B cell (primary cell): ENCODE measurements at regions not wholly inside any gene's neighbourhood (a gene's known extent, or its start where the extent isn't known, plus 50 kb on each side); places are given as distances from the start of the nearest gene placed in this dataset.

Experiments used
- ATAC-seq: fragments of 200-7000 bp; cut with Tn5 transposase; one replicate; pipeline ENCODE4 v1.10.0; 2021; ENCODE audit warnings: low read depth, mild to moderate bottlenecking, moderate number of reproducible peaks, moderate library complexity
- CTCF ChIA-PET: fragments of 350-600 bp; sonication (Branson Sonifier 250); formaldehyde crosslinking; loops from one replicate; lab custom pipeline; 2021; ENCODE audit warnings: antibody characterized with exemption, inconsistent platforms; lab: Charles Lee
- POLR2A ChIA-PET: fragments of 350-600 bp; sonication (Branson Sonifier 250); formaldehyde crosslinking; loops from one replicate; lab custom pipeline; 2021; ENCODE audit warnings: antibody characterized with exemption; lab: Charles Lee
- DNase-seq: peaks from one replicate; pipeline ENCODE4 v3.0.0; 2013
- H2AFZ ChIP-seq: 2 replicates; pipeline ENCODE4 v1.6.1; 2012; ENCODE audit warnings: mild to moderate bottlenecking, low read depth, low read length; ENCODE audit not compliant: insufficient read depth, poor library complexity, severe bottlenecking
- H3K27ac ChIP-seq, 2 donors: 1 replicate in 1 of 2; 2 replicates in 1 of 2; pipeline ENCODE4 v1.5.1; 2012 to 2013; ENCODE audit warnings: low read length in 2 of 2, mild to moderate bottlenecking in 2 of 2, moderate library complexity in 1 of 2
- H3K27me3 ChIP-seq, 4 experiments: fragments of 200-600 bp in 1 of 4; sonication (generic) in 1 of 4; replicated peaks in 1 of 4; 1 replicate in 2 of 4; 2 replicates in 2 of 4; pipeline versions ENCODE4 v1.6.1 to v1.7.0; 2013 to 2016; ENCODE audit warnings: low read length in 3 of 4, mild to moderate bottlenecking in 2 of 4, mixed read lengths in 1 of 4, moderate library complexity in 1 of 4; ENCODE audit not compliant: insufficient read depth in 4 of 4, control insufficient read depth in 3 of 4; ENCODE audit errors: control extremely low read depth in 1 of 4
- H3K36me3 ChIP-seq, 2 experiments: replicated peaks in 1 of 2; 1 replicate in 1 of 2; 2 replicates in 1 of 2; pipeline versions ENCODE4 v1.6.1 to v1.7.1; 2013; ENCODE audit warnings: low read length in 1 of 2; ENCODE audit not compliant: insufficient read depth in 2 of 2, control insufficient read depth in 1 of 2; ENCODE audit errors: control extremely low read depth in 1 of 2, extremely low read depth in 1 of 2
- H3K4me1 ChIP-seq, 2 donors: fragments of 200-600 bp in 1 of 2; sonication (generic) in 1 of 2; 1 replicate in 1 of 2; 2 replicates in 1 of 2; pipeline versions ENCODE4 v1.5.1 to v1.6.1; 2013 to 2017; ENCODE audit warnings: low read length in 2 of 2; ENCODE audit not compliant: control insufficient read depth in 2 of 2, insufficient read depth in 2 of 2
- H3K4me2 ChIP-seq: replicated peaks from 2 replicates; pipeline ENCODE3; 2012; ENCODE audit warnings: mild to moderate bottlenecking, low read depth, low read length; ENCODE audit not compliant: poor library complexity, severe bottlenecking
- H3K4me3 ChIP-seq, 5 experiments: fragments of 200-600 bp in 1 of 5; sonication (generic) in 1 of 5; 1 replicate in 3 of 5; 2 replicates in 2 of 5; pipeline versions ENCODE4 v1.5.1 to v1.7.0; 2011 to 2016; ENCODE audit warnings: low read length in 4 of 5, mild to moderate bottlenecking in 4 of 5, low read depth in 2 of 5, control low read depth in 1 of 5, moderate library complexity in 1 of 5; ENCODE audit not compliant: insufficient read depth in 1 of 5; ENCODE audit errors: control extremely low read depth in 1 of 5, extremely low read depth in 1 of 5
- H3K79me2 ChIP-seq: fragments of 200-600 bp; sonication (generic); one replicate; pipeline ENCODE4 v1.6.0; 2016; ENCODE audit warnings: low read length; ENCODE audit not compliant: control insufficient read depth, insufficient read depth
- H3K9ac ChIP-seq: fragments of 200-600 bp; sonication (generic); 2 replicates; pipeline ENCODE4 v1.6.1; 2017; ENCODE audit warnings: mild to moderate bottlenecking, low read length, moderate library complexity
- H3K9me3 ChIP-seq, 3 donors: one replicate each; pipeline versions ENCODE4 v1.6.1 to v1.7.1; 2013; ENCODE audit warnings: low read length in 2 of 3; ENCODE audit not compliant: control insufficient read depth in 2 of 3, insufficient read depth in 1 of 3; ENCODE audit errors: control extremely low read depth in 1 of 3
- H4K20me1 ChIP-seq: 2 replicates; pipeline ENCODE4 v1.6.0; 2012; ENCODE audit warnings: mild to moderate bottlenecking, low read length; ENCODE audit not compliant: insufficient read depth, control insufficient read depth, poor library complexity, severe bottlenecking
- H3K27ac Mint-ChIP-seq: one replicate; pipeline ENCODE4 v1.8.0; 2021; ENCODE audit warnings: mixed read lengths
- H3K27me3 Mint-ChIP-seq: one replicate; pipeline ENCODE4 v1.8.0; 2021; ENCODE audit warnings: mixed read lengths
- H3K4me1 Mint-ChIP-seq: one replicate; pipeline ENCODE4 v1.8.0; 2021; ENCODE audit warnings: mixed read lengths
- H3K4me3 Mint-ChIP-seq: one replicate; pipeline ENCODE4 v1.8.0; 2021; ENCODE audit warnings: mixed read lengths
- H3K9me3 Mint-ChIP-seq: one replicate; pipeline ENCODE4 v1.8.0; 2022; ENCODE audit warnings: mixed read lengths; ENCODE audit not compliant: insufficient read depth
- EZH2 ChIP-seq: IDR thresholded peaks from 2 replicates; pipeline ENCODE4 v1.6.1; 2012; ENCODE audit warnings: borderline replicate concordance, low read depth, mild to moderate bottlenecking, moderate library complexity, low read length; ENCODE audit not compliant: insufficient read depth, poor library complexity, severe bottlenecking
- WGBS: methylation state at CpG from one replicate; pipeline ENCODE4 v1.1.5; 2013; ENCODE audit warnings: missing lambda C conversion rate; ENCODE audit not compliant: insufficient coverage; 5-methylcytosine and 5-hydroxymethylcytosine counted together
- intact Hi-C: fragments of 100-400 bp; cut with micrococcal nuclease; formaldehyde crosslinking; loops from one replicate; pipeline ENCODE4 v1.10.0; 2022
- TF ChIP-seq, protein P1 (sequence below): fragments of 200-600 bp; IDR thresholded peaks from one replicate; pipeline ENCODE4 v1.8.0; 2022; ENCODE audit warnings: antibody characterized with exemption, mild to moderate bottlenecking

GRCh38 chr1:80801695-80802094, 999.0 kb upstream of the ADGRL2 start:
- ATAC-seq: no peak
- Mint-ChIP-seq H3K4me3 (no peak overlapping the region), H3K4me1 (no peaks in the 10 kb centered on the region), H3K27ac (no peak overlapping the region), H3K9me3 (peaks cover 2% of the 10 kb centered on the region), H3K27me3 (no peaks in the 10 kb centered on the region)
- Histone ChIP-seq H3K9ac (no peak overlapping the region), H3K9me3 (no peaks in the 10 kb centered on the region), H3K4me3 (no peak overlapping the region), H3K27me3 (no peaks in the 10 kb centered on the region), H3K36me3 (no peaks in the 10 kb centered on the region), H2AFZ (no peak overlapping the region), H3K4me1 (no peaks in the 10 kb centered on the region), H4K20me1 (no peaks in the 10 kb centered on the region), H3K79me2 (no peaks in the 10 kb centered on the region), H3K27ac (no peak overlapping the region), H3K4me2 (no peak overlapping the region)
- POLR2A ChIA-PET: no interaction called here
- DNase-seq: no peak
- TF ChIP-seq, protein P1, sequence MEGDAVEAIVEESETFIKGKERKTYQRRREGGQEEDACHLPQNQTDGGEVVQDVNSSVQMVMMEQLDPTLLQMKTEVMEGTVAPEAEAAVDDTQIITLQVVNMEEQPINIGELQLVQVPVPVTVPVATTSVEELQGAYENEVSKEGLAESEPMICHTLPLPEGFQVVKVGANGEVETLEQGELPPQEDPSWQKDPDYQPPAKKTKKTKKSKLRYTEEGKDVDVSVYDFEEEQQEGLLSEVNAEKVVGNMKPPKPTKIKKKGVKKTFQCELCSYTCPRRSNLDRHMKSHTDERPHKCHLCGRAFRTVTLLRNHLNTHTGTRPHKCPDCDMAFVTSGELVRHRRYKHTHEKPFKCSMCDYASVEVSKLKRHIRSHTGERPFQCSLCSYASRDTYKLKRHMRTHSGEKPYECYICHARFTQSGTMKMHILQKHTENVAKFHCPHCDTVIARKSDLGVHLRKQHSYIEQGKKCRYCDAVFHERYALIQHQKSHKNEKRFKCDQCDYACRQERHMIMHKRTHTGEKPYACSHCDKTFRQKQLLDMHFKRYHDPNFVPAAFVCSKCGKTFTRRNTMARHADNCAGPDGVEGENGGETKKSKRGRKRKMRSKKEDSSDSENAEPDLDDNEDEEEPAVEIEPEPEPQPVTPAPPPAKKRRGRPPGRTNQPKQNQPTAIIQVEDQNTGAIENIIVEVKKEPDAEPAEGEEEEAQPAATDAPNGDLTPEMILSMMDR: no peak
- TF ChIP-seq EZH2: no peak
- intact Hi-C loops: no loop called here
- CTCF ChIA-PET: no interaction called here

DNA sequence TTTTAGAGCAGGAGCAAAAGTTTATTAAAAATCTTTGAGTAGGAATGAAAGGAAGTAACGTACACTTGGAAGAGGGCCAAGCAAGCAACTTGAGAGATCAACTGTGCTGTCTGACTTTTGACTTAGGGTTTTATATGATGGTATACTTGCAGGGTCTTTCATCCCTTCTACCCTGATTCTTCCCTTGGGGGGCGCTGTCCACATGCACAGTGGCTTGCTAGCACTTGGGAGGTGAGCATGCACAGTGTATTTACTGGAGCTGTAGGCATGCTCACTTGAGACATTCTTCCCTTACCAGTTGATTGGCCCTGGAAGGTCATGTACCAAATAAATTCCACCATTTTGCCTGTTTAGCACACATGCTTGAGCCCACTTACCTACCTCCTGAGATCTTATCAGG, 1001.3 kb upstream of the ADGRL2 start:
- H3K36me3 ChIP-seq: no peaks in the 10 kb centered on the region
- ATAC-seq: no peak
- Mint-ChIP-seq H3K9me3 (peaks cover 2% of the 10 kb centered on the region), H3K4me3 (no peak overlapping the region), H3K27ac (no peak overlapping the region), H3K4me1 (no peaks in the 10 kb centered on the region), H3K27me3 (no peaks in the 10 kb centered on the region)
- no peak overlapping the region for H2AFZ ChIP-seq
- no peaks in the 10 kb centered on the region for H3K79me2 ChIP-seq
- WGBS: no CpG with 5 or more reads among the region's 2 CpGs
- H3K9me3 ChIP-seq: no peaks in the 10 kb centered on the region
- ChIA-PET POLR2A (no interaction called here), CTCF (no interaction called here)
- no peak for TF ChIP-seq EZH2
- TF ChIP-seq, protein P1: no peak
- no peaks in the 10 kb centered on the region for H3K27me3 ChIP-seq
- H3K4me2 ChIP-seq: no peak overlapping the region
- intact Hi-C loops: no loop called here
- H3K4me1 ChIP-seq: no peaks in the 10 kb centered on the region
- no peak overlapping the region for H3K27ac ChIP-seq
- H3K4me3 ChIP-seq: no peak overlapping the region
- DNase-seq: no peak
- no peak overlapping the region for H3K9ac ChIP-seq
- H4K20me1 ChIP-seq: no peaks in the 10 kb centered on the region
